ENCODE measurements at regions not wholly inside any gene's neighbourhood (a gene's known extent, or its start where the extent isn't known, plus 50 kb on each side); places are given as distances from the start of the nearest gene placed in this dataset.

- no peak for ATAC-seq
- TF ChIP-seq ISL1 (CRISPR knock-in tag; IDR thresholded peaks at IDR 0.05) (no peak), CREB5 (CRISPR knock-in tag; IDR thresholded peaks at IDR 0.05; ENCODE audit: low read depth) (no peak), PATZ1 (CRISPR knock-in tag; IDR thresholded peaks at IDR 0.05; ENCODE audit: borderline replicate concordance) (no peak), POU6F1 (CRISPR knock-in tag; IDR thresholded peaks at IDR 0.05; ENCODE audit: borderline replicate concordance, low read depth) (no peak), TSHZ2 (CRISPR knock-in tag; IDR thresholded peaks at IDR 0.05) (no peak), ESRRG (CRISPR knock-in tag; IDR thresholded peaks at IDR 0.05) (no peak), ZNF70 (CRISPR knock-in tag; IDR thresholded peaks at IDR 0.05) (no peak), PPARA (CRISPR knock-in tag; IDR thresholded peaks at IDR 0.05; ENCODE audit: borderline replicate concordance) (no peak)
Observed at GRCh38 chr1:219397511-219397910, 215.4 kb downstream of the ZC3H11B start.

- no peak for ATAC-seq
Observed at GRCh38 chr1:219391297-219391696, 217.6 kb downstream of the LYPLAL1 start.

More at GRCh38 chr1:219391297-219391696, 217.6 kb downstream of the LYPLAL1 start:
- TF ChIP-seq ZNF8 (CRISPR knock-in tag; IDR thresholded peaks at IDR 0.05) (no peak), ARNTL (CRISPR knock-in tag; IDR thresholded peaks at IDR 0.05; ENCODE audit: borderline replicate concordance, low read depth) (no peak), CSDC2 (CRISPR knock-in tag; IDR thresholded peaks at IDR 0.05) (no peak), OSR1 (CRISPR knock-in tag; IDR thresholded peaks at IDR 0.05) (no peak), CSRNP3 (CRISPR knock-in tag; IDR thresholded peaks at IDR 0.05) (no peak), SNAI2 (CRISPR knock-in tag; IDR thresholded peaks at IDR 0.05) (no peak), PPARA (CRISPR knock-in tag; IDR thresholded peaks at IDR 0.05; ENCODE audit: borderline replicate concordance) (no peak), TOX (CRISPR knock-in tag; IDR thresholded peaks at IDR 0.05; ENCODE audit: borderline replicate concordance) (no peak), ZFP3 (CRISPR knock-in tag; IDR thresholded peaks at IDR 0.05) (no peak), ZNF70 (CRISPR knock-in tag; IDR thresholded peaks at IDR 0.05) (no peak), RARB (CRISPR knock-in tag; IDR thresholded peaks at IDR 0.05) (no peak), ZFP30 (CRISPR knock-in tag; IDR thresholded peaks at IDR 0.05) (no peak), PATZ1 (CRISPR knock-in tag; IDR thresholded peaks at IDR 0.05; ENCODE audit: borderline replicate concordance) (no peak), CREB5 (CRISPR knock-in tag; IDR thresholded peaks at IDR 0.05; ENCODE audit: low read depth) (no peak), TCF4 (CRISPR knock-in tag; IDR thresholded peaks at IDR 0.05; ENCODE audit: borderline replicate concordance) (no peak)
